K562 (cell line): ENCODE measurements at regions not wholly inside any gene's neighbourhood (a gene's known extent, or its start where the extent isn't known, plus 50 kb on each side); places are given as distances from the start of the nearest gene placed in this dataset.
"Not testable (repeated sequence)": the region's sequence is repeated elsewhere in the genome, so short reads cannot be mapped to it uniquely, and the experiment has no call there.

ENCODE experiments used
- ATAC-seq: fragments of 200-7000 bp; cut with Tn5 transposase; 3 replicates; pipeline ENCODE4 v1.9.1; 2020; ENCODE audit warnings: moderate library complexity
- BruUV-seq: library from RNA; stranded (reverse); fragments of 400-500 nt; replicated peaks from 2 replicates; lab custom pipeline; 2021; lab: Mats Ljungman, UMichigan
- CTCF ChIA-PET: fragments of 300-600 bp; formaldehyde crosslinking; extraction: SDS; loops from one replicate; lab custom pipeline; 2021; ENCODE audit warnings: low intra/inter-chr PET ratio; lab: Yijun Ruan, JAX
- POLR2A ChIA-PET: fragments of 300-600, 350-650 bp; sonication (Branson Sonifier 250); formaldehyde crosslinking; extraction: SDS; loops from one replicate; lab custom pipeline; 2021; ENCODE audit warnings: antibody characterized with exemption, inconsistent platforms; lab: Yijun Ruan, JAX
- DNase-seq, 4 experiments: peaks; one replicate each; pipeline versions ENCODE4 v3.0.0 to v3.0.0-alpha.2; 2011 to 2018; ENCODE audit warnings: low spot score in 3 of 4, mixed read lengths in 3 of 4; ENCODE audit errors: extremely low read depth in 1 of 4
- FAIRE-seq: peaks from 2 replicates; lab custom pipeline; 2011; peaks lifted over from hg19 to GRCh38; lab: Jason Lieb, UNC
- H2AFZ ChIP-seq: 2 replicates; pipeline ENCODE4 v1.6.0; 2011; ENCODE audit warnings: low read depth, low read length, control low read depth, inconsistent platforms
- H3K27ac ChIP-seq: fragments of 200-600 bp; 3 replicates; pipeline ENCODE4 v1.8.0; 2011; ENCODE audit warnings: low read depth, mild to moderate bottlenecking, control low read depth, inconsistent platforms, low read length, moderate library complexity, mixed read lengths; ENCODE audit errors: extremely low read depth
- H3K27me3 ChIP-seq, 2 experiments: fragments of 300-600 bp in 1 of 2; 2 replicates in 1 of 2; 3 replicates in 1 of 2; pipeline versions ENCODE4 v1.6.0 to v1.8.0; 2011; ENCODE audit warnings: inconsistent platforms in 2 of 2, low read length in 2 of 2, mild to moderate bottlenecking in 1 of 2, mixed read lengths in 1 of 2, moderate library complexity in 1 of 2; ENCODE audit not compliant: control insufficient read depth in 2 of 2, insufficient read depth in 2 of 2
- H3K36me3 ChIP-seq: fragments of 300-600 bp; 3 replicates; pipeline ENCODE4 v1.8.0; 2011; ENCODE audit warnings: mild to moderate bottlenecking, low read length, inconsistent platforms; ENCODE audit not compliant: control insufficient read depth, insufficient read depth
- H3K4me1 ChIP-seq, 2 experiments: fragments of 200-600 bp in 1 of 2; replicated peaks in 1 of 2; 2 replicates in 1 of 2; 3 replicates in 1 of 2; pipeline versions ENCODE4 v1.5.1 to v1.8.0; 2011; ENCODE audit warnings: inconsistent platforms in 2 of 2, low read length in 2 of 2, mild to moderate bottlenecking in 1 of 2, mixed read lengths in 1 of 2, moderate library complexity in 1 of 2; ENCODE audit not compliant: control insufficient read depth in 2 of 2, insufficient read depth in 2 of 2
- H3K4me2 ChIP-seq: 2 replicates; pipeline ENCODE4 v1.6.1; 2011; ENCODE audit warnings: low read length, control low read depth, inconsistent platforms, mixed read lengths; ENCODE audit not compliant: insufficient read depth
- H3K4me3 ChIP-seq: fragments of 200-600 bp; sonication (generic), shearing (Covaris generic); 2 replicates; pipeline ENCODE4 v1.5.1; 2016; ENCODE audit warnings: control low read depth, inconsistent platforms
- H3K79me2 ChIP-seq: fragments of 200-600 bp; 3 replicates; pipeline ENCODE4 v1.8.0; 2011; ENCODE audit warnings: low read length, inconsistent platforms; ENCODE audit not compliant: control insufficient read depth, insufficient read depth
- H3K9ac ChIP-seq, 2 experiments: 2 replicates each; pipeline versions ENCODE4 v1.6.0 to v1.6.1; 2011; ENCODE audit warnings: low read depth in 2 of 2, low read length in 2 of 2, control low read depth in 1 of 2, inconsistent platforms in 1 of 2, mild to moderate bottlenecking in 1 of 2, mixed read lengths in 1 of 2; ENCODE audit not compliant: insufficient read depth in 1 of 2
- H3K9me1 ChIP-seq: one replicate; pipeline ENCODE4 v1.6.0; 2011; ENCODE audit warnings: inconsistent platforms, mild to moderate bottlenecking, low read length, moderate library complexity; ENCODE audit not compliant: control insufficient read depth, insufficient read depth
- H3K9me3 ChIP-seq: replicated peaks from 2 replicates; pipeline ENCODE4 v1.5.1; 2011; ENCODE audit warnings: low read depth, low read length, inconsistent platforms; ENCODE audit not compliant: control insufficient read depth, insufficient read depth
- H4K20me1 ChIP-seq: replicated peaks from 2 replicates; pipeline ENCODE4 v1.6.1; 2011; ENCODE audit warnings: low read length, inconsistent platforms, mixed read lengths; ENCODE audit not compliant: control insufficient read depth, insufficient read depth
- BDP1 ChIP-seq: IDR thresholded peaks from 3 replicates; pipeline ENCODE4 v1.6.1; 2011; ENCODE audit not compliant: insufficient read length, insufficient read depth
- ZNF316 ChIP-seq: fragments of 450-650 bp; IDR thresholded peaks from 2 replicates; pipeline ENCODE4 v1.6.1; 2016
- ZNF395 ChIP-seq: fragments of 200-800 bp; sonication (Bioruptor generic); IDR thresholded peaks from 2 replicates; pipeline ENCODE4 v1.6.1; 2017; ENCODE audit warnings: missing genetic modification characterization, missing compliant biosample characterization
- WGBS: fragments of 100-300 bp; shearing (Covaris generic); methylation state at CpG from one replicate; pipeline ENCODE4 v1.1.6; 2016; ENCODE audit warnings: low coverage, mixed read lengths; ENCODE audit not compliant: insufficient coverage; ENCODE audit errors: missing lambda C conversion rate; 5-methylcytosine and 5-hydroxymethylcytosine counted together
- in situ Hi-C: fragments of 300-500 bp; cut with MboI; formaldehyde crosslinking; loops from 4 replicates; pipeline ENCODE4 v1.15.0; 2018; ENCODE audit warnings: inconsistent platforms, mixed read lengths
- intact Hi-C: fragments of 100-400 bp; cut with micrococcal nuclease; formaldehyde crosslinking; loops from 2 replicates; pipeline ENCODE4 v1.14.2; 2022

GRCh38 chr14:29982171-29982570, 54.5 kb upstream of the PRKD1 start (continued):
- no peak for TF ChIP-seq ZNF395 (CRISPR knock-in tag)

GRCh38 chr14:29982993-29983392, 55.3 kb upstream of the PRKD1 start:
- ATAC-seq = no peak
- Histone ChIP-seq H3K36me3 (no peaks in the 10 kb centered on the region), H3K9ac (no peak overlapping the region), H3K27ac (no peak overlapping the region), H4K20me1 (no peaks in the 10 kb centered on the region), H2AFZ (no peak overlapping the region), H3K9me1 (no peaks in the 10 kb centered on the region), H3K79me2 (no peaks in the 10 kb centered on the region), H3K9me3 (no peaks in the 10 kb centered on the region), H3K4me2 (no peak overlapping the region), H3K4me3 (no peak overlapping the region), H3K27me3 (no peaks in the 10 kb centered on the region), H3K4me1 (no peaks in the 10 kb centered on the region)
- 0% methylated on average over 1 of the region's 1 CpG for WGBS
- no TSS peak for BruUV-seq
- TF ChIP-seq ZNF316 (0 out of 2 replicates have a peak, but pooled peaks have one; percentile 6), BDP1 (no peak)
- in situ Hi-C loops (no loop called here), intact Hi-C loops (no loop called here)
- no peak for DNase-seq
- CTCF ChIA-PET = no interaction called here
- no peak for FAIRE-seq
- POLR2A ChIA-PET = no interaction called here

GRCh38 chr14:29990344-29990857, 62.8 kb upstream of the PRKD1 start:
- POLR2A ChIA-PET, BruUV-seq: not testable (repeated sequence)

More at GRCh38 chr14:29990344-29990857, 62.8 kb upstream of the PRKD1 start:
- CTCF ChIA-PET, H3K27me3 ChIP-seq, H3K27ac ChIP-seq, H3K36me3 ChIP-seq, H3K9me3 ChIP-seq, intact Hi-C loops, H3K79me2 ChIP-seq, H4K20me1 ChIP-seq, H3K4me2 ChIP-seq, H3K4me1 ChIP-seq, H3K9ac ChIP-seq, H3K9me1 ChIP-seq, DNase-seq, in situ Hi-C loops, H3K4me3 ChIP-seq, H2AFZ ChIP-seq, ATAC-seq, FAIRE-seq: not testable (repeated sequence)
- 48% methylated on average over 14 of the region's 30 CpGs for WGBS
